Astrocyte (in vitro differentiated cells and primary cell): ENCODE measurements at regions not wholly inside any gene's neighbourhood (a gene's known extent, or its start where the extent isn't known, plus 50 kb on each side); places are given as distances from the start of the nearest gene placed in this dataset.

Source experiments
- CTCF ChIP-seq: IDR thresholded peaks from 2 replicates; pipeline ENCODE4 v1.5.1; 2011; ENCODE audit warnings: low read depth, mild to moderate bottlenecking, inconsistent platforms, low read length, moderate library complexity; ENCODE audit not compliant: insufficient read depth
- EZH2 ChIP-seq: IDR thresholded peaks from 2 replicates; pipeline ENCODE4 v1.6.1; 2012; ENCODE audit warnings: mild to moderate bottlenecking, low read length, inconsistent platforms; ENCODE audit not compliant: insufficient read depth

- no peak for TF ChIP-seq EZH2
- TF ChIP-seq CTCF: no peak
Measured at GRCh38 chr2:9769171-9770005, 73.9 kb upstream of the TAF1B start.
